T follicular helper cell (primary cell): ENCODE measurements at regions not wholly inside any gene's neighbourhood (a gene's known extent, or its start where the extent isn't known, plus 50 kb on each side); places are given as distances from the start of the nearest gene placed in this dataset.
"Not testable (repeated sequence)": the region's sequence is repeated elsewhere in the genome, so short reads cannot be mapped to it uniquely, and the experiment has no call there.

Experiments used
- DNase-seq: peaks from one replicate; pipeline ENCODE4 v3.0.0-alpha.2; 2020; ENCODE audit warnings: low read depth

GRCh38 chr9:29575219-29575618, 2001.9 kb upstream of the C9orf72 start:
- DNase-seq, result no peak

- no peak for DNase-seq
Measured at GRCh38 chr9:29588361-29588760, 2015.1 kb upstream of the C9orf72 start.

- no peak for DNase-seq
Measured at GRCh38 chr9:29609282-29609681, 2036.0 kb upstream of the C9orf72 start.

GRCh38 chr9:29613773-29614172, 2040.5 kb upstream of the C9orf72 start:
- no peak for DNase-seq

GRCh38 chr9:29616844-29617243, 2043.6 kb upstream of the C9orf72 start:
- no peak for DNase-seq

- no peak for DNase-seq
Measured at GRCh38 chr9:29625292-29625731, 2052.0 kb upstream of the C9orf72 start.

GRCh38 chr9:29625931-29626330, 2052.7 kb upstream of the C9orf72 start:
- no peak for DNase-seq

- not testable (repeated sequence) for DNase-seq
Measured at GRCh38 chr9:29628856-29629255, 2055.6 kb upstream of the C9orf72 start.

GRCh38 chr9:29637471-29638237, 2064.4 kb upstream of the C9orf72 start:
- no peak for DNase-seq

GRCh38 chr9:29640507-29640906, 2067.2 kb upstream of the C9orf72 start:
- DNase-seq, result no peak

GRCh38 chr9:29644514-29644913, 2071.2 kb upstream of the C9orf72 start:
- no peak for DNase-seq

- no peak for DNase-seq
Measured at GRCh38 chr9:29647451-29647850, 2074.2 kb upstream of the C9orf72 start.

- no peak for DNase-seq
Measured at GRCh38 chr9:29648132-29648531, 2074.9 kb upstream of the C9orf72 start.

GRCh38 chr9:29648601-29649000, 2075.3 kb upstream of the C9orf72 start:
- DNase-seq, result no peak

GRCh38 chr9:29656641-29657406, 2083.5 kb upstream of the C9orf72 start:
- DNase-seq, result no peak

GRCh38 chr9:29657821-29658220, 2084.5 kb upstream of the C9orf72 start:
- no peak for DNase-seq

- DNase-seq, result no peak
Measured at GRCh38 chr9:29659014-29659413, 2085.7 kb upstream of the C9orf72 start.

GRCh38 chr9:29659736-29660135, 2086.5 kb upstream of the C9orf72 start:
- DNase-seq, result no peak

GRCh38 chr9:29668732-29669131, 2095.5 kb upstream of the C9orf72 start:
- DNase-seq, result no peak

GRCh38 chr9:29669613-29670012, 2096.3 kb upstream of the C9orf72 start:
- DNase-seq, result no peak

GRCh38 chr9:29685531-29685930, 2112.2 kb upstream of the C9orf72 start:
- DNase-seq, result no peak

- DNase-seq, result no peak
Measured at GRCh38 chr9:29691145-29691544, 2117.9 kb upstream of the C9orf72 start.

GRCh38 chr9:29691758-29692407, 2118.6 kb upstream of the C9orf72 start:
- no peak for DNase-seq
